ENCODE measurements at regions not wholly inside any gene's neighbourhood (a gene's known extent, or its start where the extent isn't known, plus 50 kb on each side); places are given as distances from the start of the nearest gene placed in this dataset.
"Not testable (repeated sequence)": the region's sequence is repeated elsewhere in the genome, so short reads cannot be mapped to it uniquely, and the experiment has no call there.

DNA sequence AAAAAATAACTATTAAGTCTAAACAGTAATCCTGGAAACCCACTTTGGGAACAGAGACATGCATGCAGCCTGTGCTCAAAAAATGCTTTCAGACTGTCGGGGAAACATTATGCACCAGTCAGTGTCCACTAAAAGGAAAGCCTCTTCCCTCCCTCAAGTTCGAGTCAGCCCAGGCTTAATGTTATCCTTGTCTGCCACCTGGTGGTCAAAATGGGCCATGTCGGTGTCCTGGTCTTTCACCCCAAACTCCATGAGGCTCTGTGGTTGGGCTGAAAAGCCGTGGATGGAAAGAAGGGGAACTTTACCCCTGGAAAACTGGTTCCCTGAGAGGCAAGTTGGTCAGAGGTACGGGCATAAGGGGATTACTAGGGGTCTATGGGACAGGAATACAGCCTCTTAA is 88.4 kb upstream of the ZNF492 start:
- DNase-seq: peak in 32 of 51 donors; percentile 0 to 57 (median 9)

GRCh38 chr19:22533761-22534160 is 100.4 kb upstream of the ZNF492 start:
- DNase-seq: no peak

GRCh38 chr19:22532388-22533300 is 101.5 kb upstream of the ZNF492 start:
- peak in 37 of 51 donors; percentile 1 to 71 (median 45) for DNase-seq

- no peak for DNase-seq
Observed at GRCh38 chr19:22530042-22530441, 104.1 kb upstream of the ZNF492 start.

- DNase-seq: no peak
Observed at GRCh38 chr19:22528956-22529355, 105.2 kb upstream of the ZNF492 start.

GRCh38 chr19:22527554-22527953 is 105.4 kb upstream of the ZNF98 start:
- DNase-seq: no peak

- no peak for DNase-seq
Observed at GRCh38 chr19:22526661-22527272, 104.6 kb upstream of the ZNF98 start.

DNA sequence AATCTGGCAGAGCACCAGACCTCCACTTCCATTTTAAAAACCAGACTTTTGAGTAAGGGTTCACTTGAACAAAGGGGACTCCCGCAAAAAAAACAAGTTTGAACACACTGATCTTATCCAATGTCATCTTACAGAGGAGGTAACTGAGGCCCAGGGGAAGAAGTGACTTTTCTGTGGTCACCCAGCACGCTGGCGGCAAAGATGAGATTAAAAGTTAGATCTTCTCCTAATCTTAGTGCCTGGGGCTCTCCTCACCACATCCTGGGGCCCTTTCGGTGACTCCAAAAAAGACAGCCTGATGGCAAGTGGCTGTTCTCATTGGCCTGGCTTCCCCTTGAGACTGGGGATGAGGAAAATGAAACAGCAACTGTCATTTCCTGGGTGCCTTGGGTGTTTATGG is 101.8 kb upstream of the ZNF98 start:
- DNase-seq: no peak

DNA sequence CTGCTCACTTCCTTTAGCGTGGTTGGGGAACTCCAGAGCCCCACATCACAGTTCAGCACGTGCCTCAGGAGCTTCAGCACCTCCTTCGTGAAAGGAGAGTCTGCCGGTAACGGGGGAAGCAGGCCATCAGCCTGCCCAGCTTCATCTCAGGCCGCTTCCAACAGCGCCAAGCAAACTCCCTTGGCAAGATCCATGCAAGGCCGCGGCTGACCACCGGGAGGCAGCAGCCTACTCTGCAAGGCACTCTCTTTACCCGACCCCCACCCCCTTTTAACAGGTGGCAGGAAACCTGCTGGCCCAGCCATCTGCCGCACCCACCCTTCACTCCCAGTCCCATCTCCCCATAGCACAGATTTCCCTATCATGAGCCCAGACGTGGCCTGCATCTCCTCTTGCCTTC is 97.4 kb upstream of the ZNF98 start:
- DNase-seq: not testable (repeated sequence)

GRCh38 chr19:22519152-22519551 is 97.0 kb upstream of the ZNF98 start:
- DNase-seq: no peak

DNA sequence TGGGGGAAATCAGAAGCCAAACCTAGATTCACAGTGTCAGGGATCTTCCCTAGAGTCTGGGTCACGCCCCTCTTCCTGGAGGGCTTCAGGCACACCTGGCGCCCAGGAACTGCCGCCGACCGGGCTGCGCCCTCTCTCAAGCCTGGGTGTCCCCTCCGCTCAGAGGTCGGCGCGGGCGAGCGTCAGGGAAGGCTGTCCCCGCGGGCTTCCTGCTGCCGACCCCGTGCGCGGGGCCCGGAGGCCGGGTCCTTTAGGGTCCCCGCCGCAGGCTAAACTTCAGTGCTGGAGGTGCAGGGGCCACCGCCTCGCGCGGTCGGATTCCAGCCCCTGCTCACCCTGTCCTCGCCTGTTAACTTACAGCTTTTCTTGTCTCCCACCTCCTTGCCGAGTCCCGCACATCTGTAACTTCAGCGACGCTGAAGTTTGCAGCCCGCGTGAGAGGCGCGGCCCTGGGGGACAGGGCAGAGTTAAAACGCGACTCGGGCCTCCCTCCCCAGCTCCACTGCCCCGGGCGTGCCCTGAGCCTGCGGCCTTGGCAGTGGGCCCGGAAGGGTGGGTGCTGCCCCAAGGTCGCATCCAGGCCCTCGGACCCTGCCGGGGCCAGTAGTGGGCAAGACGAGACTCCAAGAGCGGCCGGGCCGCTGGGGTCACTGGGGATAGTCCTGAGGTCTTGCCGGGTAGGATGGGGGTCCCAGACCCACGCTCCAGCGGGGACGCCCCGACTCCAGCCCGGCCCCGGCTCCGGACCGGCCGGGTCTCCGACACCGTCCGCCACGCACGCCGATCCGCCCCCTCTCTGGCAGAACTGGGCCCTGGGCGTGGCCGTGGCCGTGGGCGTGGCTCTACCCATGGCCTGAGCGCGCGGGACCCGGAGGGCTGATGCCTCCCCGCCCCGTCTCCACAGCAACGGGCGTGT is 95.6 kb upstream of the ZNF98 start:
- no peak for DNase-seq

- no peak for DNase-seq
Observed at GRCh38 chr19:22515435-22515834, 93.3 kb upstream of the ZNF98 start.

DNA sequence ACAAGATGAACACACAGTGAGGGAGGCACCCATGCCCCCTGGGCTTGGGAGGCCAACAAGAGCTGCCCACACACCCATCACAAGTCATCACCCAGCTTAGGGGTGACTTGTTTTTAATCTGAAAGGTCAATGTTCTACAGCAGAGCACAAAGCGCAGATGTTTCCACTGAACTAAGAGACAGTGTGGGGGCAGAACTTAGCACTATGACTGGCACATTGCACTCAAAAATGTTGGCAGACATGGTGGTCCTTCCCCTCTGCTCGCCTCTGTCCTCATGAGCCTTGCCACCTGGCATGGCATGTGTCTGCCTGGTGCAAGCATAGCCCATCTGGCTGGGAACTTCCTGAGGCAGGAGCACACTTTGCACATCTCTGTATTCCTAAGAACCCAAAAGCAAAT is 81.4 kb upstream of the ZNF98 start:
- no peak for DNase-seq

DNA sequence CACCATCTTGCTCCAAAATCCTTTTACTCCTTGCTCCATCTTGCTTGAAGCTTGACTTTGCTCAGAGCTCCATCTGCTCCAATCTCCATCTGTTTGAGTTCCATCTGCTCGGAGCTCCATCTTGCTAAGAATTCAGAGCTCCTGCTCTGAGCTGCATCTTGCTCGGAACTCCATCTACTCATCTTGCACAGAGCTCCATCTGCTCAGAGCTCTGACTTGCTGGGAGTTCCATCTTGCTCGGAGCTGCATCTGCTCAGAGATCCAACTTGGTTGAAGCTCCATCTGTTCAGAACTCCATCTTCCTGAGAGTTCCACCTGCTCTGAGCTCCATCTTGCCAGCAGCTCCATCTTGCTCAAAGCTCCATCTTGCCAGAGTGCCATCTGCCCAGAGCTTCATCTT is 80.6 kb upstream of the ZNF98 start:
- no peak for DNase-seq

DNA sequence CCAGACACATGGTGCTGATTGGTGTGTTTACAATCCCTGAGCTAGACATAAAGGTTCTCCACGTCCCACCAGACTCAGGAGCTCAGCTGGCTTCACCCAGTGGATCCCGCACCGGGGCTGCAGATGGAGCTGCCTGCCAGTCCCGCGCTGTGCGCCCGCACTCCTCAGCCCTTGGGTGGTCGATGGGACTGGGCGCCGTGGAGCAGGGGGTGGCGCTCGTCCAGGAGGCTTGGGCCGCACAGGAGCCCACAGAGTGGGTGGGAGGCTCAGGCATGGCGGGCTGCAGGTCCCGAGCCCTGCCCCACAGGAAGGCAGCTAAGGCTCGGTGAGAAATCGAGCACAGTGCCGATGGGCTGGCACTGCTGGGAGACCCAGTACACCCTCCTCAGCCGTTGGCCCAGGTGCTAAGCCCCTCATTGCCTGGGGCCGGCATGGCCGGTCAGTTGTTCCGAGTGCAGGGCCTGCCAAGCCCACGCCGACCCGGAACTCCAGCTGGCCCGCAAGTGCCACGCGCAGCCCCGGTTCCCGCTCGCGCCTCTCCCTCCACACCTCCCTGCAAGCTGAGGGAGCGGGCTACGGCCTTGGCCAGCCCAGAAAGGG is 76.8 kb upstream of the ZNF98 start:
- not testable (repeated sequence) for DNase-seq

- DNase-seq: no peak
Observed at GRCh38 chr19:22491746-22492145, 69.6 kb upstream of the ZNF98 start.

GRCh38 chr19:22483514-22483913 is 61.4 kb upstream of the ZNF98 start:
- DNase-seq: not testable (repeated sequence)

DNA sequence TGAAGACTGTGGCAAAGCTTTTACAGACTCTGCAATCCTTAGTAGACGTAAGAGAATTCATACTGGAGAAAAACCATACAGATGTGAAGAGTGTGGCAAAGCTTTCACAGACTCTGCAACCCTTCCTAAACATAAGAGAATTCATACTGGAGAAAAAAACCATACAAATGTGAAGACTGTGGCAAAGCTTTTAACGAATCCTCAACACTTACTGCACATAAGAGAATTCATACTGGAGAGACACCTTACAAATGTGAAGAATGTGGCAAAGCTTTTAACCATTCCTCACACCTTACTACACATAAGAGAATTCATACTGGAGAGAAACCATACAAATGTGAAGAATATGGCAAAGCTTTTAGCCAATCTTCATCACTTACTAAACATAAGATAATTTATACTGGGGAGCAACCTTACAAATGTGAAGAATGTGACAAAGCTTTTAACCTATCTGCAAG is 50.1 kb upstream of the ZNF98 start:
- no peak for DNase-seq
